GM03348 (cell line): ENCODE measurements at regions not wholly inside any gene's neighbourhood (a gene's known extent, or its start where the extent isn't known, plus 50 kb on each side); places are given as distances from the start of the nearest gene placed in this dataset.

ENCODE experiments used
- DNase-seq: peaks from one replicate; pipeline ENCODE4 v3.0.0; 2012; ENCODE audit warnings: low spot score

GRCh38 chr14:51512316-51512715 is 139.4 kb upstream of the FRMD6 start:
- no peak for DNase-seq

DNA sequence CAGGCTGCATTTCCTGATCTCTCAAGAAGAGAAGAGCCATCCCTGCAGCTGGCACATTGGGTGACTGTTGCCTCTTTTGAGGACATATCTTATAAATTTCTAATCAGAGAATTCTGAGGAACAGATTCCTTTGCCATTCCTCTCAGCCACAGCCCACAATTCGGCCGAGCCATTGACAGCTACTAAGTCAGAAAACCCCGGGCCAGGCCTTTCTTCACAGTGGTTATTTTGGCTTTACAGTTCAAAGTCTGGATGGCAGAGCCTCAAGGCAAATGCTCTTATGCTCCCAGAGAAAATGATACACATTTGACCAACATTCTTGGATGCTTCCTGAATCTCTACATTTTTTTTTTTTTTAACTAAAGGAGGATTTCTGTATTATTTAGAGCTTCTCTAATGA is 138.4 kb upstream of the FRMD6 start:
- DNase-seq, result no peak

- DNase-seq, result no peak
Measured at GRCh38 chr14:51513933-51514332, 137.8 kb upstream of the FRMD6 start.

GRCh38 chr14:51515611-51516010 is 136.1 kb upstream of the FRMD6 start:
- DNase-seq, result no peak

DNA sequence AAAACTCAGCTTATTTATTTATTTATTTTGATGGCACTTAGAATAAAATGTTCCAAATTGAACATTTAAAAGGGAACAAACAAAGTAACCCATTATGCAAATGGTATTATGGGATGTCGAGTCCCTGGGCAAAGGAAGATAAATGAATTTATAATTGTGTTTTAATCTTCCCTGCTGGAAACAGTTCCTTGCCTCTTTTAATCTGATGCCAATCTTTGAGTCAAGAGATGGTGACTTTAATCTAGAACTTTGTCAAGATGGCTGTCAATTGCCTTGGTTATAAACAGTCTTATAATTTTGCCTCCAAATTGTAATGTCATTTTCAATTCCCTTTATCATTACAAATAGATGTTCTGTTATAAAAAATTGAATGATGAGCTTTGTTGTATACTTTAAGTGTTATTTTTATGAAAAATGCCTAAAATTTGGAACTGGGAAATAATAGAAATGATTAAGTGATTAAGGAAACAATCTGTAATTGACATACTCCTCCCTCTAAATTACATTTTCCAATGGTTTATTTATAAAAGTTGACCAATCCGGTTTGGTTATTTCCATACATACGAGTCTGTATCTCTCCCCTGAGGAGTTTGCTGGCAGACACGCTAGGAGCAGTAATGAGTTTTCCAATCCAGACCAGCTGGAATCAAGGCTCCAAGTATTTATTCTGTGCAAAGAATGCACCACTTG is 134.9 kb upstream of the FRMD6 start:
- no peak for DNase-seq

GRCh38 chr14:51518280-51518679 is 133.4 kb upstream of the FRMD6 start:
- DNase-seq, result no peak

DNA sequence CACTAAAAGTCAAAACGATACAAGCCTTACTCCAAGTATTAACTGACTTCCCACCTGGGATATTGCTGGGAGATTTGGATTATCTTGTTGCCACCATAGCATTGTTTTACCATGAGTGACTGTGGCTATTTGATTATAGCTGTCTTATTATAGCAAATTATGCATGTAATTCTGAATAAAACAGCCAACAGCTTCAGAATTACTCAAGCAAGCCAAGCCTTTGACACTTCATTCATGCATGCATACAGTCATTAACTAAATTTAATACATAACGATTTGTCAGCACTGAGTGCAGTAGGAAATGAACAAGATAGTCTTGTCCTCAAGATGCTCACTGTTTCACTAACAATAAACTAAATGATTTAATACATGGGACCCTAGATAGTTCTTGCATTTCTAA is 133.0 kb upstream of the FRMD6 start:
- DNase-seq, result no peak

DNA sequence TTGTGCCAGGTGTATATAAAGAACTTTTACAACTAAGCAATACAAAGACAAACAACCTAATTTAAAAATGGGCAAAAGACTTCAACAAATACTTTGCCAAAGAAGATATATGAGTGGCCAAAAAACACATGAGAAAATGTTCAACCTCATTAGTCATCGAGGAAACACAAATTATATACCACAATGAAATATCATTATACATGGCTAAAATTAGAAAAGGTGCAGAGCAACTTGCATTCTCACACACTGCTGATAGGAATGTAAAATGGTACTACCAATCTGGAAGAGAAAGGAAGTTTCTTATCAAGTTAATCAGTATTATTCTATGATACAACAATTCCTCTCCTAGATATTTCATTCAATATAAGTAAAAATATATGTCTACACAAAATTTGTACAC is 131.6 kb upstream of the FRMD6 start:
- DNase-seq, result no peak

GRCh38 chr14:51521764-51522163 is 129.9 kb upstream of the FRMD6 start:
- peak; percentile 47 for DNase-seq

DNA sequence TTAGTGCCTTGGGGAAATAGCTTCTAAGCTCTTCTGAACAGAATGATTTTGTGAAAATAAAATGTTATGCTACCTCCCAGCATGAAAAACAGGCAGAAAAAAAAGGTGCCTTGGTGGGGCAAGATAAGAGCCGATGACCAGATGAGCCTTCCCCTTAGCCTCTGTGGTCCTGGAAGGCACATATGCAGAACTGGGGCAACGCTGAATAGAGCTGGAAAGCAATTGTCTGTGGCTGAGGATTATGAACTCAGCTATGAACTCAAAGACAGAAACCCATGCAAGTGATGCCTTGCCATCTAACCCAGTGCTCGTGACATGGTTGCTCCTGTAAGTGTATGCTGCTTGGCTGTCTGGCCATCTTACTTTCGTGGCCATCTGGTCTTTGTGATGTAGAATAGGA is 128.5 kb upstream of the FRMD6 start:
- DNase-seq, result no peak

GRCh38 chr14:51525739-51526138 is 126.0 kb upstream of the FRMD6 start:
- DNase-seq, result no peak

- no peak for DNase-seq
Measured at GRCh38 chr14:51527073-51527472, 124.6 kb upstream of the FRMD6 start.

- DNase-seq, result no peak
Measured at GRCh38 chr14:51529736-51530135, 122.0 kb upstream of the FRMD6 start.

DNA sequence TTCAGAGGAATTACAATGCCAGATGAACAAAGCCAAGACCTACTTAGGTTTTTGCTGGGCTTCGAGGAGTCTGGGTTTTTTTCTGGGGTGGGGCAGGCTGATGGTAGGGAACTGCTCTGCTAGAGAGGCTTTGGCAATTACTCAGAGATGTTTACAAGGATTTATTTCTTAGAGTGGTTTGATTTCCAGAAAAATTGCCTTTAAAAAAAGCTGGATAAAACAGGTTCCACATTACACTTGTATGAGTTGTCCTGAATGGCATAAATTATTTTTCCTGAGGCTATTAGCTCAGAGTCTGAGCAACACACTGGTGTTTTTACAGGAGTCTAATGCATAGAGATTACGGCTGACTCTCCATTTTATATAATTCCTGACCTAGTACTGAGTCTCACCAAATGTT is 118.5 kb upstream of the FRMD6 start:
- peak; percentile 60 for DNase-seq

DNA sequence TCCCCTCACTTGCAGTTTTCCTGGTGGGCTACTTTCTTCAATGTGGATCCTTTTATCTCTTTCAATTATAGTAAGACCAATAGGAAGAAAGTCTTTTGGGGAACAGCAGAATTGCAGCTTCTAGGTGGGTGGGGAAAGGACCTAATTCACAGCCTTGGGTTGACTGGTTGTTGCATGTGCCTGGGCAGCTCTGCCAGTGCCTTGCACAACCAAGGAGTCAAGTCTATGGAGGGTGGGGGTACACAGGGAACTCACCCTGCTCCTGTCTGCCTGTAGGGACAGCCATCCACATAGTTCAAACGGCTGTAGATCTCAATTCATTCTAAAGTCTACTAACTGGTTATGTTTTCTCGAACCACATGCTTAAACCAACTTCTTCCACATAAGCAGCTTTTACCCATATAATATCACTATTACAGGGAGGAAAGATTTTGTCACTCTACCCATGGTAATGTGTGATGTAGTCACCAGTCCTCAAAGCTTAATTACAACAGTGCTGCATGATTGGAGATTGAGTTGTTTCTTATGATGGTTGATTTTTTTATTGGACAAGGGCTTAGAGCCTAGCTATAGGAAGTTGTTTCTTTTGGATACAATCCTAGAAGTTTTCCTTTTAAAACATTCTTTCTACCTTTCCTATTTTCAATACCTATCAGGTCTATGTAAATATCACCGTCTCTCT is 117.7 kb upstream of the FRMD6 start:
- DNase-seq, result no peak

DNA sequence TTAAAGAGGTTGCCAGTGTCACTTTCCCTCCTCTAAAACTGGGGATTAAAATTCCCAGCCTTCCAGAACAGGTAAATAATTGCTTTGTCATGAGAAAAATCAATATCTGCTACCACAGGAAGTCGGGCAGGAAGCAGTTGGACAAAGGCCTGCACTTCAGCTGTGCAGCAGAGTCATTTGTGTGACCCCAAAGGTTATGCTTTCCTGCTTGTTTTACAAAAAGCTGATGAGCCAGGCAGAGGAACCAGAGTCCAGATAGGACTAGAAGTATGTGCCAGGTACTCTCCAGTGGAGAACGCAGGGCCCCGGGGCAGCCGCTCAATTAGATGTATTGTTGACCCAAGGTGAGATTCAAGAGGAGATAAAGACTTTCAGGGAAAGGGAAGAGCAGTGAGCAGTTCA is 117.1 kb upstream of the FRMD6 start:
- DNase-seq, result no peak

DNA sequence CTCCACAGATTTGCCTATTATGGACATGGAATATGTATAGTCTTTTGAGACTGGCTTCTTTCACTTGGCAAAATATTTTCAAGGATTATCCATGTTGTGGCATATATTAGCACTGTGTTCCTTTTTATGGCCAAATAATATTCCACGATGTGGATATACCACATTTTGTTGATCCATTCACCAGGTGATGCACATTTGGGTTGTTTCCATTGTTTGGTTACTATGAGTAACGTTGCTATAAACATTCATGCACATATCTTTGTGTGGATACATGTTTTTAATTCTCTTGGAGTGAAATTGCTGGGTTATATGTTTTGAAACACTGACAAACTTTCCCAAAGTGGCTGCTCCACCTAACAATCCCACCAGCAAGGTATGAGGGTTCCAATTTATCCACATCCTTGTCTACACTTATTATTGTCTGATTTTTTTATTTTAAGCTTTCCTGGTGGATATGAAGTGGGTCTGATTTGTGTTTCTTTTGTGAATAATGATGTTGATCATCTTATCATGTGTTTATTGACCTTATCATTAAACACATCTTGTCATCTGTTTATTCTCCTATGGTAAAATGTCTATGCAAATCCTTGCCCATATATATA is 116.2 kb upstream of the FRMD6 start:
- DNase-seq, result no peak

DNA sequence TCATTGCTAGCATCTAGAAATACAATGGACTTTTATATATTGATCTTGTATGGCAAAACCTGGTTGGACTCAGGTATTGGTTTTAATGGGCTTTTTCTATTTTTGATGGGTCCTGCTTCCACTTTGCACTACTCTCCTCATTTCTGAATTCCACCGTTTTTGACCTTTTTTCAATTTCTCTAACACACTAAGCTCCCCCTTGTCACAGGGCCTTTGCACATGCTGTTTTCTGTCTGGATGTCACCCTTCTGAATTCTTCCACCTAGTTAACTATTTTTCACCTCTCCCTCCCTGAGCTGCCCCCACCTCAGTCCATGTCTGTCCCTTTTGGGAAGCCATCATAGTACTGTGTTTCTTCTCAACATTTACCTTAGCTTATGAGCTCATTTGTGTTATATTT is 112.7 kb upstream of the FRMD6 start:
- no peak for DNase-seq

DNA sequence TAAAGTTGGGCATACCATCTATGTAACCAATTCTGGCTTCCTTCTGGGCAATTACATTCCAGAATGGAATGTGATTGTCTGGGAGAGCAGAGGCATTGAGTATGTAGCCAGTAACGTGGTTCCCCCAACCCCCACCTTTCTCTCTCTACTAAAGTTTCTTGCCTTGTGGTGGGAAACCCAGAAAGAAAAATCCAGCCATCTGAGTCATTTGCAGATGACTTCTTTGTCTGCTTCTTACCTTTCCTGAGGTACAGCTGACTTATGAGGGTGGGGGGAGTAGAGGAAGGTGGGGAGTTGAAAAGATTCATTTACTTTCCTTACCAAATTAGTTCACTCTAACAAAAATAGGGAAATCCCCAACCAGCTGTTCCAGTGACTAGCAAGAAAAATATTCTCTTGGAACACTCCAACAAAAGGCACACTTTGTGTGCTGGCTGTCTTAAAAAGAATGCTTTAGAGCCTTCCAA is 112.1 kb upstream of the FRMD6 start:
- DNase-seq, result peak; percentile 75

- DNase-seq, result no peak
Measured at GRCh38 chr14:51540364-51540763, 111.3 kb upstream of the FRMD6 start.

DNA sequence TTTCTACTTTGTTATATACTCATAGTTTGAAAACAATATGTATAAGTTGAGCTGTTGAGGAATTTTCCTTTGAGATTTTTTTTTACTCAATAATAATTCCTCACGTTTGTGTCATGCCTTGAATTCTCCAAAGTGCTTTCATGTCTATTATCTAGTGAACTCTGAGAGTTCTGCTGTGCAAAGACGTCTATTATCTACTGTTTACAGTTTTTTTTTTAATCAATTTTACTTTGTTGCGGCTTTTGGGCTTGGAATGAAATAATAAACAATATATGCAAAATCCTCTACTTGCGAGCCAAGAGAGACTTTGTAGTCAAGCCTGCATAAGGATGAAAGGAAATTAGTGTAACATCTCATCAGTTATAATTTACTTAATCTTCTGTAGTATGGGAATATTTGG is 107.2 kb upstream of the FRMD6 start:
- DNase-seq, result no peak

- no peak for DNase-seq
Measured at GRCh38 chr14:51544901-51545300, 106.8 kb upstream of the FRMD6 start.

DNA sequence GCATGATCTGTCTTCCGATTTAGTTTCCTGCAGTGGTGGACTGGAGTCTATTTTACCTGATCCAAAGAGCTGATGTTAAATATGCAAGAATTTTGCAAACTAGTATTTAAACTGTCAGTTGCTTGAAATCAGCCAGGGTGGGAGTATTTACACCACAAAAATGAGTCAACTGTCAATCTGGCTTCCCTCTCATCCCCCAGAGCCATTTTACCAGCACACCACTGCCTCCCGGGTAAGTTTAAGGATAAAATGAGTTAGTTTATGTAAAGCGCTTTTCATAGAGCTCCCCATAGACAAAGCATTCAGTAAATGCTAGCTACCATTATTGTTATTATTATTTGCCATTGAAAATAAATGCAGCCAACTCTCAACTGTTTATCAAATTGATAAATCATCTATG is 106.3 kb upstream of the FRMD6 start:
- DNase-seq, result no peak

DNA sequence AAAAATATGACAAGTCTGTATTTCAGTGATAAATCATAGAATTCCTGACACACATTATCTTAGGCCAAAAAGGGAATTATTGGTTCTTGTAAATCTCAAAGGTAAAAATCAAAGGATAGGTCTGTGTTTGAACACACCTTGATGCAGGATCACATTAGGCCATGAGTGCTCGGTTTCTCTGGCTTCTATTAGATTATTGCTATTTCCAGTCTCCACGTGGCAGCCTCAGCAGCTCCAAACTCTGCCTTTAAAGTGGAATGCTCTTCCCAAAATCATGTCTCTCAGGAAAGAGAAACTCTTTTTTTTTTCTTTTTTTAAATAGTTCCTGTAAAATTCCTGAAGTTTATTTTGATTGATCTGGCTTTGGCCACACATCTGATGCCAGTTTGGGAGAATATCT is 105.6 kb upstream of the FRMD6 start:
- DNase-seq, result no peak
